ENCODE measurements at regions not wholly inside any gene's neighbourhood (a gene's known extent, or its start where the extent isn't known, plus 50 kb on each side); places are given as distances from the start of the nearest gene placed in this dataset.

- Histone ChIP-seq H3K36me3 (no peaks in the 10 kb centered on the region), H3K27ac (no peak overlapping the region)
- DNase-seq (ENCODE audit: low read depth in 1 of 2, low spot score in 1 of 2): no peak
These were observed 157.4 kb upstream of the CTNNB1 start for GRCh38 chr3:41041899-41042298.

GRCh38 chr3:41044523-41044922 lies 154.8 kb upstream of the CTNNB1 start:
- no peak overlapping the region for H3K27ac ChIP-seq
- TF ChIP-seq CTCF (IDR thresholded peaks at IDR 0.05; ENCODE audit: low read depth, low read length): no peak
- H3K36me3 ChIP-seq: no peaks in the 10 kb centered on the region
- H3K27me3 ChIP-seq: no peaks in the 10 kb centered on the region
- H3K9me3 ChIP-seq (ENCODE audit: low read depth): no peaks in the 10 kb centered on the region
- no peak overlapping the region for H3K4me3 ChIP-seq
- H3K4me1 ChIP-seq (ENCODE audit: low read depth): peaks cover 35% of the 10 kb centered on the region
- DNase-seq (ENCODE audit: low read depth in 1 of 2, low spot score in 1 of 2): no peak

More at GRCh38 chr3:41041899-41042298, 157.4 kb upstream of the CTNNB1 start:
- TF ChIP-seq CTCF (IDR thresholded peaks at IDR 0.05; ENCODE audit: low read depth, low read length): no peak
- H3K4me3 ChIP-seq: no peak overlapping the region
- peaks cover 35% of the 10 kb centered on the region for H3K4me1 ChIP-seq (ENCODE audit: low read depth)
- H3K9me3 ChIP-seq (ENCODE audit: low read depth): no peaks in the 10 kb centered on the region
- H3K27me3 ChIP-seq: no peaks in the 10 kb centered on the region

GRCh38 chr3:41045491-41045890 lies 153.8 kb upstream of the CTNNB1 start:
- Histone ChIP-seq H3K4me3 (no peak overlapping the region), H3K4me1 (ENCODE audit: low read depth) (peaks cover 31% of the 10 kb centered on the region), H3K9me3 (ENCODE audit: low read depth) (no peaks in the 10 kb centered on the region), H3K27ac (no peak overlapping the region), H3K27me3 (no peaks in the 10 kb centered on the region), H3K36me3 (no peaks in the 10 kb centered on the region)
- no peak for DNase-seq (ENCODE audit: low read depth in 1 of 2, low spot score in 1 of 2)
- no peak for TF ChIP-seq CTCF (IDR thresholded peaks at IDR 0.05; ENCODE audit: low read depth, low read length)

GRCh38 chr3:41050144-41050543 lies 149.2 kb upstream of the CTNNB1 start:
- Histone ChIP-seq H3K36me3 (no peaks in the 10 kb centered on the region), H3K4me1 (ENCODE audit: low read depth) (peaks cover 13% of the 10 kb centered on the region), H3K9me3 (ENCODE audit: low read depth) (no peaks in the 10 kb centered on the region), H3K4me3 (no peak overlapping the region), H3K27me3 (no peaks in the 10 kb centered on the region), H3K27ac (no peak overlapping the region)
- DNase-seq (ENCODE audit: low read depth in 1 of 2, low spot score in 1 of 2): no peak
- TF ChIP-seq CTCF (IDR thresholded peaks at IDR 0.05; ENCODE audit: low read depth, low read length): no peak

GRCh38 chr3:41053220-41053619 lies 146.1 kb upstream of the CTNNB1 start:
- Histone ChIP-seq H3K4me1 (ENCODE audit: low read depth) (no peaks in the 10 kb centered on the region), H3K36me3 (no peaks in the 10 kb centered on the region), H3K4me3 (no peak overlapping the region), H3K27ac (no peak overlapping the region), H3K27me3 (no peaks in the 10 kb centered on the region), H3K9me3 (ENCODE audit: low read depth) (no peaks in the 10 kb centered on the region)
- TF ChIP-seq CTCF (IDR thresholded peaks at IDR 0.05; ENCODE audit: low read depth, low read length): no peak
- DNase-seq (ENCODE audit: low read depth in 1 of 2, low spot score in 1 of 2): no peak

GRCh38 chr3:41060106-41060505 lies 139.2 kb upstream of the CTNNB1 start:
- Histone ChIP-seq H3K27ac (no peak overlapping the region), H3K4me3 (no peak overlapping the region), H3K4me1 (ENCODE audit: low read depth) (no peaks in the 10 kb centered on the region), H3K36me3 (no peaks in the 10 kb centered on the region), H3K9me3 (ENCODE audit: low read depth) (no peaks in the 10 kb centered on the region), H3K27me3 (no peaks in the 10 kb centered on the region)
- no peak for TF ChIP-seq CTCF (IDR thresholded peaks at IDR 0.05; ENCODE audit: low read depth, low read length)
- DNase-seq (ENCODE audit: low read depth in 1 of 2, low spot score in 1 of 2): no peak
